T-helper 2 cell treated with Interferon-gamma antibody and Interleukin-4, amounts not matched to agents 5 μg/mL and 100 μg/mL, for 36 hours (primary cell): ENCODE measurements at regions not wholly inside any gene's neighbourhood (a gene's known extent, or its start where the extent isn't known, plus 50 kb on each side); places are given as distances from the start of the nearest gene placed in this dataset.

ENCODE experiments used
- DNase-seq: peaks from one replicate; pipeline ENCODE4 v3.0.0; 2021; ENCODE audit warnings: low spot score
- H3K27ac Mint-ChIP-seq: one replicate; pipeline ENCODE4 v1.8.0; 2021; ENCODE audit warnings: mild to moderate bottlenecking, mixed read lengths
- H3K27me3 Mint-ChIP-seq: one replicate; pipeline ENCODE4 v1.8.0; 2021; ENCODE audit warnings: low read depth, mixed read lengths
- H3K36me3 Mint-ChIP-seq: one replicate; pipeline ENCODE4 v1.8.0; 2021; ENCODE audit warnings: low read depth, mixed read lengths
- H3K4me1 Mint-ChIP-seq: one replicate; pipeline ENCODE4 v1.8.0; 2021; ENCODE audit warnings: low read depth, mixed read lengths
- H3K4me3 Mint-ChIP-seq: one replicate; pipeline ENCODE4 v1.8.0; 2022; ENCODE audit warnings: mild to moderate bottlenecking, moderate library complexity, mixed read lengths
- H3K9me3 Mint-ChIP-seq: one replicate; pipeline ENCODE4 v1.8.0; 2021; ENCODE audit warnings: mixed read lengths

DNA sequence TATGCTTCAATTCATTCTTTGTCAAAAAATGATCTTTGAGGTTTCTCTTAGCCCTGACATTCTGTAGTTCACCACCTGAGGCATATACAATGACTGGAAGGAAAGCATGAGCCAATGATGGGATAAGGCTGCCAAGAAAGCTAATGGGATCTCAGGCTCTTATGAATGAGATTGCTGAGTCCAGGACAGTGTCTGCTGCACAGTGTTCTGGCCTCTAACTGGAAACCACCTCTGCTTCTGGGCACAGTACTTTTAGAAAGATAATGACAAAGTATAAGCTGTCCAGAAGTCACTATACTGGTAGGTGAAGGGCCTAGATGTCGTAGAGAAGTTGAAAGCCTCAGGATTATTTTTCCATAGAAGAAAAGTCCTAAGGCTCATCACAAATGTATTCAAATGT is 69.1 kb upstream of the PAPPA start:
- no peak overlapping the region for H3K27ac Mint-ChIP-seq
- H3K9me3 Mint-ChIP-seq = no peaks in the 10 kb centered on the region
- DNase-seq = no peak
- H3K36me3 Mint-ChIP-seq = no peaks in the 10 kb centered on the region
- H3K4me1 Mint-ChIP-seq = no peaks in the 10 kb centered on the region
- no peaks in the 10 kb centered on the region for H3K27me3 Mint-ChIP-seq
- no peak overlapping the region for H3K4me3 Mint-ChIP-seq

DNA sequence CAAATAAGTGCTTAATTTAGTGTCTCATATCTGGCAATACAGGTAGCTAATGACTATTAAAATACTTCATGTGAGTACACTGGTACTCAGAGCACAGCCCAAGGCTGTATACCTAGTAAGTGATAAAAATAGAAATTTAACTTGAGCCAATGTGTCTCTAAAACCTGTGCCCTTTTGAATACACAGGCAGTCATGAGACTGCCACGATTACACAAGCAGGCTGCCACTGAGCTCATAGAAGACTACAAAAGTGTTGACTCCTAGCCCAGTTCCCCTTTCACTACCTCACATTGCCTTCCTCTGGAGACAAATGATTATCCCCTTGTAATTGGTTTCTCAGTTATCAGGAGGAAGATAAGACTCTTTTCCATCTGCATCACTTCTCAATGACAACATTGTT is 66.3 kb upstream of the PAPPA start:
- no peak for DNase-seq
- no peak overlapping the region for H3K27ac Mint-ChIP-seq
- H3K27me3 Mint-ChIP-seq = no peaks in the 10 kb centered on the region
- H3K4me3 Mint-ChIP-seq = no peak overlapping the region
- no peaks in the 10 kb centered on the region for H3K36me3 Mint-ChIP-seq
- no peaks in the 10 kb centered on the region for H3K9me3 Mint-ChIP-seq
- no peaks in the 10 kb centered on the region for H3K4me1 Mint-ChIP-seq

DNA sequence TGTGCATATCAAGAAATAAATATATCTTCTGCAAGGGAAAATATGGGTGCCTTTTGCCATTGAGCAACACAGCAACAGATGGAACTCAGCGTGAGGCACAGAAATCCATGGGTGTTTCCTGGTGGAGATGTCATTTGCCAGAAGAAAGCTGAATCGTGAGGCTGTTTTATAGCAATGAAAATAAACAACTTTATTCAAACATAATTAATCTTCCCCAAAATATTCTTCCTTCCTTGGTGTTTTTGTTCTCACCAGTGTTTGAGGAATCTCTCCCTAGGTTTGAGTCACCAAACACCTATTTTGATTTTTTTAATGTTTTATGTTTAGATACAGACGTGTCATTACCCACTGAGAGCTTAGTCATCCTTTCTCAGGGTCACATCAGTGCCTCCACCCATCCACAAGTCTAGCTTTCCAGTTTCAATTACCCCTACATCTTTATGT is 65.8 kb upstream of the PAPPA start:
- no peaks in the 10 kb centered on the region for H3K9me3 Mint-ChIP-seq
- no peak overlapping the region for H3K4me3 Mint-ChIP-seq
- no peaks in the 10 kb centered on the region for H3K36me3 Mint-ChIP-seq
- no peak overlapping the region for H3K27ac Mint-ChIP-seq
- no peaks in the 10 kb centered on the region for H3K4me1 Mint-ChIP-seq
- no peak for DNase-seq
- no peaks in the 10 kb centered on the region for H3K27me3 Mint-ChIP-seq

DNA sequence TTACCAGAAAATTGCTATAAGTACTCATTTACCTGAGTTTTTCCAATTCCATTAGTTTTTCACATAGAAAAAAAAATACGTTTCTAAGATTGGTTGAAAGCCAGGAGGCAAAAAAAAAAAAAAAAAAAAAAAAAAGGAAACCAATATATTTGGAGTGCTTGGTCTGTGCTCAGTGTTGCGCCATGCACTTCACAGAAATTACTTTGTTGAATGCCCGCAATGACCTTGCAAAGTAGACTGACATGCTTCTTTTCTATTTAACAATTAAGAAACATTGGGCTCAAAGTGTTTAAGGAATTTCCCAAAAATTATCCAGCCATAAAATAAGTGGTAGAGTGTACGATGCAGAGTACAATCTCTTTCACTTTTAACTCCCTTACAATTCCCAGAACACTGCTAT is 65.2 kb upstream of the PAPPA start:
- H3K9me3 Mint-ChIP-seq = no peaks in the 10 kb centered on the region
- no peaks in the 10 kb centered on the region for H3K27me3 Mint-ChIP-seq
- no peaks in the 10 kb centered on the region for H3K4me1 Mint-ChIP-seq
- no peaks in the 10 kb centered on the region for H3K36me3 Mint-ChIP-seq
- H3K27ac Mint-ChIP-seq = no peak overlapping the region
- no peak overlapping the region for H3K4me3 Mint-ChIP-seq
- DNase-seq = no peak

DNA sequence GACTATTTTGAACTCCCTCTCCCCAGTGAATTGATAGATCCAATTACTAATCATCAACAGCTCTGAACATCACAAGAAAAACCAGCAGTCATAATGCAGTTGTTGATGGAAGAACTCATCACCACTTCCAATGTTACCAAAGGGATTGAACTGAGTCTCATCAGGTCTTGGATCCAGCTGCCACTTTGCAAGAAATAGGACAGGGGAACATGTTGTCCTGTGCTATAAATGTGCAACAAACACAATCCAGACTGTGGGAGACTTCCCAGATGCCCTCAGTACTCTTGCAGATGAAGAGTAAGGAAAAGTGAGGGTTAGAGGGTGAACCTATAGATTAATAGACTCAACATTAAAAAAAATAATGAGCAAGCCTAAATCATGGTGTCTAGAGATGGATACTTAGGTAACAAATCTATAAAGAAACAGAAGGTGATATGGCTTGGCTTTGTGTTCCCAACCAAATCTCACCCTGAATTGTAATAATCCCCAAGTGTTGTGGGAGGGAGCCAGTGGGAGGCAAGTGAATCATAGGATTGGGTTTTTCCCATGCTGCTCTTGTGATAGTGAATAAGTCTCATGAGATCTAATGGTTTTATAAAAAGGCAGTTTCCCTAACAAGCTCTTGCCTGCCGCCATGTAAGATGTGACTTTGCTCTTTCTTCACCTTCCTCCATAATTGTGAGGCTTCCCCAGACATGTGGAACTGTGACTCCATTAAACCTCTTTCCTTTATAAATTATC is 63.4 kb upstream of the PAPPA start:
- Mint-ChIP-seq H3K27ac (no peak overlapping the region), H3K9me3 (no peaks in the 10 kb centered on the region)

DNA sequence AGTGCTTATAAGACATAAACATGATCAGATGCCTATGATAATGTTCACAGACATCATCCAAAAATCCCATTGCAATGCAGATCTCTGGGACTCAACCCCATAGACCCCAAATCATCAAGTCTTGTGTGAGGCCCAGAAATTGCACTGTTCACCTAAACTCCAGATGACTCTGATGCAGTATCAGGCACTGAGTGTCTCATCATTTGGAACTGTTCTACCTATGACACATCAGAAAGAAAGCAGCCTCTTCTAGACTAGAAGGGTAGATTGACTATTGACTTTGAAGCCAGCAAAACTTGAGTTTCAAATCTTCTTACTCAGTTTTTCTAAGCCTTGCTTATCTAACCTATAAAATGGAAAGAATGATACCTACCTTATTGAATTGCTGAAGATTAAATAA is 58.7 kb upstream of the PAPPA start:
- H3K36me3 Mint-ChIP-seq = no peaks in the 10 kb centered on the region
- no peak overlapping the region for H3K4me3 Mint-ChIP-seq
- H3K27ac Mint-ChIP-seq = no peak overlapping the region
- no peak for DNase-seq
- H3K4me1 Mint-ChIP-seq = no peaks in the 10 kb centered on the region
- no peaks in the 10 kb centered on the region for H3K27me3 Mint-ChIP-seq
- no peaks in the 10 kb centered on the region for H3K9me3 Mint-ChIP-seq

More for the DNA sequence above, 63.4 kb upstream of the PAPPA start:
- DNase-seq = no peak
- no peaks in the 10 kb centered on the region for H3K27me3 Mint-ChIP-seq
- no peak overlapping the region for H3K4me3 Mint-ChIP-seq
- H3K4me1 Mint-ChIP-seq = no peaks in the 10 kb centered on the region
- no peaks in the 10 kb centered on the region for H3K36me3 Mint-ChIP-seq

DNA sequence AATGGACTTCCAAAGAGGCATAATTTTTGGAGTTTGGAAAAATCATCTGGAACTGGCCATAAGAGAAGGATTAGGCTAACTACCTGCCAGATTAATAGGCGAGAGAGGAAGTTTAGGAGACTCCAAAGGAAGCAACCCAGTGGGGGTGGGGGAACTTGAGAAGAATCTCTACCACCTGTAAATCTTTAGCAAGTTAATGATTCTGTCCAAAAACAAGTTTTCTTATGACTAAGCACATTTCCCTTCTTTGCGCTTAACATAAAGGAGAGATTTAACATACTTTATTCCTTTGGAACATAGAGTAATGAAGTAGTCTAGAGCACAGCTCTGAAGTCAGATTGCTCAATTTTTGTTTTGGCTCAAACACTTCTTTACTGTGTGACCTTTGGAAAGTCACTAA is 58.2 kb upstream of the PAPPA start:
- no peak overlapping the region for H3K27ac Mint-ChIP-seq
- H3K27me3 Mint-ChIP-seq = no peaks in the 10 kb centered on the region
- no peaks in the 10 kb centered on the region for H3K9me3 Mint-ChIP-seq
- H3K36me3 Mint-ChIP-seq = no peaks in the 10 kb centered on the region
- no peaks in the 10 kb centered on the region for H3K4me1 Mint-ChIP-seq
- no peak for DNase-seq
- H3K4me3 Mint-ChIP-seq = no peak overlapping the region

DNA sequence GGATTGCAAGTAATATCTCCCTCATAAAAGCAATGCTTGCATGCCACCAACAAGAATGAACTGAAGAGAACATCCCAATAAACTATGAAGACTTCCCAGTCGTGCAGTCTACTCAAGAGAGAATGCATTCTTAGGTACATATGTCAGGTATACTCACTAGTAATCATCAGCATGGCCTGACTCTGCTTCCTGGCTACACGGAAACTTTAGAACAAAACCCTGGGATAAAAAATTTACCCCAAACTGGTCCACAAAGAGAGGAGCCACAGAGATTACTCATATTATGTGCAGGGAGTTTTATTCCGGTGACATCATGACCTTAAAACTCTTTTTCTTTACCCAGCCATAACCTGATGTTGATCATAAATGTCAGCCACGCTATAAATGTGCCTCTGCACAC is 57.5 kb upstream of the PAPPA start:
- Mint-ChIP-seq H3K27me3 (no peaks in the 10 kb centered on the region), H3K27ac (no peak overlapping the region), H3K9me3 (no peaks in the 10 kb centered on the region), H3K4me1 (no peaks in the 10 kb centered on the region), H3K4me3 (no peak overlapping the region), H3K36me3 (no peaks in the 10 kb centered on the region)
- DNase-seq = no peak

DNA sequence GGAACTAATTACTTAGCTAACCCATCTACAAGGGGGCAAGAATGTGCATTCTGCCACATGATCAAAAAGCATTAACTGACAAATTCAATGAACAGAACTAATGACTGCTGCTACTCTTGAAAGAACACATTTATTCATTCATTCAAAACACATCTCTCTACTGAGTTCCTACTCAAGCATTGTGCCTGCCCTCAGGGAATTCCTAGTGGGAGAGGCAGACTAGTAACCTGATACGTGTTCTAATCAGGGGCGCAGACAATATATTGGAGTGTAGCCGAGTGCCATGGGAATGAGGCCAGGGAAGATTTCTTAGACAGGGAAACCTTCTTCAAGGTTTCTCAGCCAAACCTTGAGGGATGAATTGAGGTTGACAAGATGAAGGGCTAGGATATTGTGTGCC is 56.7 kb upstream of the PAPPA start:
- H3K9me3 Mint-ChIP-seq = no peaks in the 10 kb centered on the region

DNA sequence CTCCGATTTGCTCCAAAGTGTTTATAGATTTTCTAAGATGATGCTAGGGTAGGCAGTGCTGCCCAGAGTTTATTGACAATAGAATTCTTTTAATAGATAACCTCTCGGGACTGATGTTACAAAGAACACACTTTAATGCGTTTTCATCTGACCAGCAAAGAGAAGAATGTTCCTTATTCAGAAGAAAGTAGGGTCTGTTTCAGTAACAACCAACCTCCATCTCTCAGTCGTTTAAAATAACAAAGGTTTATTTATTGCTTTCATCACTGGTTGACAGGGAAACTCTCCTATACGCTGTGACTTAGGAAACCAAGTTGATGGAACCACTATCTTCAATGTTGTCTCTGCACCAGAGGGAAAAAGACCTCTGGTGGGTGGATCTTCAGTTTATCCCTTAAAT is 55.1 kb upstream of the PAPPA start:
- H3K4me1 Mint-ChIP-seq = no peaks in the 10 kb centered on the region

More for the DNA sequence above, 56.7 kb upstream of the PAPPA start:
- no peak for DNase-seq
- Mint-ChIP-seq H3K27ac (no peak overlapping the region), H3K27me3 (no peaks in the 10 kb centered on the region), H3K4me1 (no peaks in the 10 kb centered on the region), H3K36me3 (no peaks in the 10 kb centered on the region), H3K4me3 (no peak overlapping the region)

DNA sequence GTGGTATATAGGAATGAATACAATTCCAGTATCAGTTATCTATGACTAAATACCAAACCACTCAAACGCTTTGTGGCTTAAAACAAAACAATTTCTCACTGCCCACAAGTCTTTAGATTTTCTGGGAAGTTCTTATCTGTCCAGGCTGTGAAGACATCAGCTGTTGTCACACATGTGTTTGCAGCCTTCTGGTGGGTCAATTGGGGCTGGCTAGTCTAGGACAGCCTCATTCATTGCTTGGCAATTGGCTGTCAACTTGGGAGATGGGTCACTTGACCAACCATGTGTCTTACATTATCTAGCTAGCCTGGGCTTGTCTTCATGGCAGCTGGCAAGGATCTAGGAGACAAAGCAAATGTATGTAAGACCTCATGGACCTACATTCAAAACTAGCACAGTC is 53.8 kb upstream of the PAPPA start:
- Mint-ChIP-seq H3K9me3 (no peaks in the 10 kb centered on the region), H3K36me3 (no peaks in the 10 kb centered on the region), H3K4me1 (no peaks in the 10 kb centered on the region), H3K27me3 (no peaks in the 10 kb centered on the region), H3K27ac (no peak overlapping the region), H3K4me3 (no peak overlapping the region)
- no peak for DNase-seq

More for the DNA sequence above, 55.1 kb upstream of the PAPPA start:
- Mint-ChIP-seq H3K27ac (no peak overlapping the region), H3K4me3 (no peak overlapping the region), H3K36me3 (no peaks in the 10 kb centered on the region), H3K9me3 (no peaks in the 10 kb centered on the region), H3K27me3 (no peaks in the 10 kb centered on the region)
- no peak for DNase-seq

DNA sequence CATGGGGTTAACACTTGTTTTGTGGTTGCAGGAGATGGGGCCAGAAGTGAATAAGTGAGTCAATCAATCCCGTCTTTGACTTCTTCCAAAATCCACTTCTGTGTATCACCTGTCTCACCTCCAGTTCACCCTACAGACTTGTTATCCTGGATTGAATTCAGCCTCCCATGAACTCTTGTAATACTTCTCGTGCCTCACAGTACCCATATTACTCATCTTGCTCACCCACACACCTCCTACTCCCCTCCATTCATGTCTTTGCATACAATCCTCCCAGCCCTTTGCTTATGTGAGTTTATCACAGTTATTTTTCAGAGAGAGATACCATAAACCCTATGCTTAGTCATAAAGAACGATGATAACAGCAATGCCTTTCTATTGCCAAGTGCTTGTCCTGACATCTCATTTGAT is 52.9 kb upstream of the PAPPA start:
- Mint-ChIP-seq H3K9me3 (no peaks in the 10 kb centered on the region), H3K4me3 (no peak overlapping the region), H3K4me1 (no peaks in the 10 kb centered on the region), H3K27ac (no peak overlapping the region), H3K36me3 (no peaks in the 10 kb centered on the region), H3K27me3 (no peaks in the 10 kb centered on the region)
- no peak for DNase-seq

DNA sequence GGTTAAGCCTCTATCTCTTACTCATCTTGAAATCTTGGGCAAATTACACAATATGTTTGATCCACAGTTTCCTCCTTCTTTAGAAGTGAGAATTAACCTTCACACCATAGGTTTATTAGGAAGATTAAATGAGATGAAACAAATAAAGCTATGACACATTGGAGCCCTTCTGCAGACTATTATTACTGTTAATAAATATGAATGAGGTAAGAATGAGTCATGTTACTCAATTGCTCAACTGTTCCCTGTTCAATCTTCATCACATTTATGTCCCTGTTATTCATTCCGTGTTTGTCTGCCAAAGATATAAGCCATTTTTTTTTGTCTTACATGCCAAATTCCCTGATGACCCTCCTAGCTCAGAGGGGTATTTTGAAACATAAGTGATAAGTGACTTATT is 52.1 kb upstream of the PAPPA start:
- Mint-ChIP-seq H3K9me3 (no peaks in the 10 kb centered on the region), H3K4me3 (no peak overlapping the region), H3K27ac (no peak overlapping the region), H3K27me3 (no peaks in the 10 kb centered on the region), H3K36me3 (no peaks in the 10 kb centered on the region), H3K4me1 (no peaks in the 10 kb centered on the region)
- DNase-seq = no peak

DNA sequence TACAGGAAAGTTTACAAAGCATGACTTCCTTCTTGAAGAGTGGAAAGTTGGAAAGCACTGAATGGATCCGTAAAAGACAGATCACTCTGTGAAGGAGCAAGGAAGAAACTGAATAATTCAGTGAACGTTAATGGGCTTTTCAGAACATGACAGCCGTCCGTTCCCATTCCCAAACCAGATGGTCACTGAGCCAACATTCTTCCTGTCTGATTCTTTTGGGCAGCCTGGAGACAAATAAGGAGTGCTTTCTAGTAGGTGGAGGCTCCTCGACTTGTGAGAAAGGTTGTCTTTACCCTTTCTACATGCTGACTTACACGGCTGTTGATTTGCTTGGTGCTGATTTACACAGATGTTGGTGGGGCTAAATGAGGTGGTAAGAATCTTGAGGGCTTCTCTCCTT is 51.0 kb upstream of the PAPPA start:
- DNase-seq = no peak
- Mint-ChIP-seq H3K36me3 (no peaks in the 10 kb centered on the region), H3K4me1 (no peaks in the 10 kb centered on the region), H3K9me3 (no peaks in the 10 kb centered on the region), H3K27ac (no peak overlapping the region), H3K27me3 (no peaks in the 10 kb centered on the region), H3K4me3 (no peak overlapping the region)
